GM23248 (cell line): ENCODE measurements at regions not wholly inside any gene's neighbourhood (a gene's known extent, or its start where the extent isn't known, plus 50 kb on each side); places are given as distances from the start of the nearest gene placed in this dataset.

ENCODE experiments used
- EZH2 ChIP-seq: fragments of 200-600 bp; sonication (generic); IDR thresholded peaks from 2 replicates; pipeline ENCODE4 v1.6.1; 2018; ENCODE audit warnings: antibody characterized with exemption, mild to moderate bottlenecking; ENCODE audit not compliant: insufficient read depth, poor library complexity, severe bottlenecking
- EZH2phosphoT487 ChIP-seq: fragments of 200-600 bp; sonication (generic); IDR thresholded peaks from 2 replicates; pipeline ENCODE4 v1.6.1; 2018; ENCODE audit warnings: antibody characterized with exemption, moderate library complexity, mild to moderate bottlenecking, low read depth; ENCODE audit not compliant: insufficient read depth

- TF ChIP-seq EZH2phosphoT487 (no peak), EZH2 (no peak)
These were observed 178.3 kb downstream of the SOX9 start for GRCh38 chr17:72299100-72299499.
